Neutrophil (primary cell): ENCODE measurements at regions not wholly inside any gene's neighbourhood (a gene's known extent, or its start where the extent isn't known, plus 50 kb on each side); places are given as distances from the start of the nearest gene placed in this dataset.

Experiments
- H3K27ac ChIP-seq: fragments of 200-600 bp; sonication (generic); 2 replicates; pipeline ENCODE4 v1.5.1; 2016; ENCODE audit warnings: mild to moderate bottlenecking, moderate library complexity
- H3K27me3 ChIP-seq: fragments of 200-600 bp; sonication (generic); 2 replicates; pipeline ENCODE4 v1.6.0; 2016; ENCODE audit warnings: mild to moderate bottlenecking
- H3K36me3 ChIP-seq: fragments of 200-600 bp; sonication (generic); 2 replicates; pipeline ENCODE4 v1.5.1; 2017
- H3K4me1 ChIP-seq, 2 experiments: fragments of 200-600 bp in 1 of 2; sonication (generic) in 1 of 2; 1 replicate in 1 of 2; 2 replicates in 1 of 2; pipeline versions ENCODE4 v1.5.1 to v1.6.1; 2013 to 2016; ENCODE audit warnings: low read depth in 1 of 2, low read length in 1 of 2, mild to moderate bottlenecking in 1 of 2, moderate library complexity in 1 of 2; ENCODE audit not compliant: control insufficient read depth in 1 of 2, insufficient read depth in 1 of 2
- H3K4me3 ChIP-seq, 2 experiments: fragments of 200-600 bp in 1 of 2; sonication (generic) in 1 of 2; 1 replicate in 1 of 2; 2 replicates in 1 of 2; pipeline ENCODE4 v1.5.1; 2013 to 2016; ENCODE audit warnings: low read depth in 1 of 2, low read length in 1 of 2, mild to moderate bottlenecking in 1 of 2, moderate library complexity in 1 of 2
- H3K9me3 ChIP-seq: fragments of 200-600 bp; sonication (generic); 2 replicates; pipeline ENCODE4 v1.5.1; 2016
- TF ChIP-seq, protein P1 (sequence below): fragments of 200-600 bp; sonication (generic); IDR thresholded peaks from 2 replicates; pipeline ENCODE4 v1.5.1; 2016; ENCODE audit warnings: antibody characterized with exemption

GRCh38 chr20:57921676-57922075 lies 211.9 kb upstream of the PMEPA1 start:
- Histone ChIP-seq H3K4me3 (no peak overlapping the region), H3K36me3 (no peaks in the 10 kb centered on the region), H3K9me3 (peaks cover 6% of the 10 kb centered on the region), H3K4me1 (no peaks in the 10 kb centered on the region), H3K27ac (no peak overlapping the region), H3K27me3 (no peaks in the 10 kb centered on the region)
- TF ChIP-seq, protein P1, sequence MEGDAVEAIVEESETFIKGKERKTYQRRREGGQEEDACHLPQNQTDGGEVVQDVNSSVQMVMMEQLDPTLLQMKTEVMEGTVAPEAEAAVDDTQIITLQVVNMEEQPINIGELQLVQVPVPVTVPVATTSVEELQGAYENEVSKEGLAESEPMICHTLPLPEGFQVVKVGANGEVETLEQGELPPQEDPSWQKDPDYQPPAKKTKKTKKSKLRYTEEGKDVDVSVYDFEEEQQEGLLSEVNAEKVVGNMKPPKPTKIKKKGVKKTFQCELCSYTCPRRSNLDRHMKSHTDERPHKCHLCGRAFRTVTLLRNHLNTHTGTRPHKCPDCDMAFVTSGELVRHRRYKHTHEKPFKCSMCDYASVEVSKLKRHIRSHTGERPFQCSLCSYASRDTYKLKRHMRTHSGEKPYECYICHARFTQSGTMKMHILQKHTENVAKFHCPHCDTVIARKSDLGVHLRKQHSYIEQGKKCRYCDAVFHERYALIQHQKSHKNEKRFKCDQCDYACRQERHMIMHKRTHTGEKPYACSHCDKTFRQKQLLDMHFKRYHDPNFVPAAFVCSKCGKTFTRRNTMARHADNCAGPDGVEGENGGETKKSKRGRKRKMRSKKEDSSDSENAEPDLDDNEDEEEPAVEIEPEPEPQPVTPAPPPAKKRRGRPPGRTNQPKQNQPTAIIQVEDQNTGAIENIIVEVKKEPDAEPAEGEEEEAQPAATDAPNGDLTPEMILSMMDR, result no peak

- Histone ChIP-seq H3K36me3 (no peaks in the 10 kb centered on the region), H3K4me3 (no peak overlapping the region), H3K9me3 (peaks cover 1% of the 10 kb centered on the region), H3K27ac (no peak overlapping the region), H3K4me1 (no peaks in the 10 kb centered on the region), H3K27me3 (no peaks in the 10 kb centered on the region)
- TF ChIP-seq, protein P1, result no peak
These were observed 211.2 kb upstream of the PMEPA1 start for GRCh38 chr20:57920971-57921370.

DNA sequence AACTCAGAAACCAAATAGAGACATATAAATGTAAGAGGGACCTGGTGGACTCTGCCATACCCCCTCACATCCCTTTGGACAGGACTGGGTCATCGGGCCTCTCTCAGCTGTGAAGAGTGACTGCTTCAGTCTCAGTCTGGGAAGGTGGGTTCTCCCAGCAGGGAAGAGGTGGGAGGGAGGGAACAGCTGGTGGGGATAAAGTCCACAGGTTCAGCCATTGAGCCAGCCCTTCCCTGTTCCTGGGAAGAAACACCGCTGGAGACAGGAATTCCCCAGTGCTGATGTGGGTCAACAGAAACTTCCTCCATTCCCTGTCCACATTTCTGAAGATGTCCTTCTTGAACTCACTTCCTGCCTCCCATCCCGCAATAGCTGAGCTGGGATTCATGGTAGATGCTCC lies 209.2 kb upstream of the PMEPA1 start:
- H3K4me1 ChIP-seq, result no peaks in the 10 kb centered on the region
- H3K4me3 ChIP-seq, result no peak overlapping the region
- H3K36me3 ChIP-seq, result no peaks in the 10 kb centered on the region
- no peaks in the 10 kb centered on the region for H3K27me3 ChIP-seq
- no peak overlapping the region for H3K27ac ChIP-seq
- no peaks in the 10 kb centered on the region for H3K9me3 ChIP-seq
- TF ChIP-seq, protein P1, result no peak

GRCh38 chr20:57918551-57918950 lies 208.7 kb upstream of the PMEPA1 start:
- no peaks in the 10 kb centered on the region for H3K27me3 ChIP-seq
- no peaks in the 10 kb centered on the region for H3K36me3 ChIP-seq
- H3K9me3 ChIP-seq, result no peaks in the 10 kb centered on the region
- H3K4me3 ChIP-seq, result no peak overlapping the region
- H3K27ac ChIP-seq, result no peak overlapping the region
- TF ChIP-seq, protein P1, result no peak
- no peaks in the 10 kb centered on the region for H3K4me1 ChIP-seq

- Histone ChIP-seq H3K36me3 (no peaks in the 10 kb centered on the region), H3K27me3 (no peaks in the 10 kb centered on the region), H3K9me3 (no peaks in the 10 kb centered on the region), H3K27ac (no peak overlapping the region), H3K4me1 (no peaks in the 10 kb centered on the region), H3K4me3 (no peak overlapping the region)
- TF ChIP-seq, protein P1, result no peak
These were observed 204.4 kb upstream of the PMEPA1 start for GRCh38 chr20:57914205-57914604.
